HEK293 (cell line): ENCODE measurements at regions not wholly inside any gene's neighbourhood (a gene's known extent, or its start where the extent isn't known, plus 50 kb on each side); places are given as distances from the start of the nearest gene placed in this dataset.

Experiments
- CTCF ChIA-PET: fragments of 350-600 bp; formaldehyde crosslinking; extraction: SDS; loops from one replicate; lab custom pipeline; 2021; ENCODE audit warnings: antibody characterized with exemption; lab: Yijun Ruan, JAX
- POLR2A ChIA-PET: fragments of 300-600 bp; formaldehyde crosslinking; extraction: SDS; loops from one replicate; lab custom pipeline; 2020; ENCODE audit warnings: antibody characterized with exemption, inconsistent platforms; lab: Yijun Ruan, JAX
- H3K27ac ChIP-seq: fragments of 200-500 bp; sonication (Bioruptor generic); 2 replicates; pipeline ENCODE4 v1.5.1; 2014; ENCODE audit warnings: low read depth, low read length, control low read depth, inconsistent platforms; ENCODE audit errors: extremely low read depth
- H3K36me3 ChIP-seq, 2 experiments: fragments of 200-500 bp in 1 of 2; sonication (Bioruptor generic) in 1 of 2; 1 replicate in 1 of 2; 2 replicates in 1 of 2; pipeline ENCODE4 v1.5.1; 2014 to 2017; ENCODE audit warnings: inconsistent platforms in 2 of 2, low read length in 2 of 2; ENCODE audit not compliant: control insufficient read depth in 2 of 2, insufficient read depth in 1 of 2
- H3K4me1 ChIP-seq: fragments of 200-500 bp; sonication (Bioruptor generic); 2 replicates; pipeline ENCODE4 v1.5.1; 2014; ENCODE audit warnings: mild to moderate bottlenecking, low read length, inconsistent platforms; ENCODE audit not compliant: control insufficient read depth, insufficient read depth
- H3K4me3 ChIP-seq: 2 replicates; pipeline ENCODE4 v1.5.1; 2011; ENCODE audit warnings: low read depth, mild to moderate bottlenecking, control low read depth, low read length, moderate library complexity
- H3K9me3 ChIP-seq: fragments of 200-500 bp; sonication (Bioruptor generic); 2 replicates; pipeline ENCODE4 v1.5.1; 2014; ENCODE audit warnings: low read depth, low read length, inconsistent platforms; ENCODE audit not compliant: control insufficient read depth, insufficient read depth
- REPIN1 ChIP-seq: fragments of 450-650 bp; formaldehyde crosslinking; IDR thresholded peaks from 2 replicates; pipeline ENCODE4 v1.5.1; 2017; ENCODE audit warnings: missing biosample characterization, missing genetic modification characterization, low read depth
- SCRT2 ChIP-seq: fragments of 450-650 bp; formaldehyde crosslinking; IDR thresholded peaks from 2 replicates; pipeline ENCODE4 v1.5.1; 2016; ENCODE audit warnings: missing biosample characterization, missing genetic modification characterization
- SP7 ChIP-seq: fragments of 450-650 bp; formaldehyde crosslinking; IDR thresholded peaks from 2 replicates; pipeline ENCODE4 v1.5.1; 2016; ENCODE audit warnings: missing biosample characterization, missing genetic modification characterization
- TRIM28 ChIP-seq: IDR thresholded peaks from 2 replicates; pipeline ENCODE4 v1.6.1; 2011; ENCODE audit warnings: low read length, control low read depth, borderline replicate concordance
- ZNF114 ChIP-seq: fragments of 450-650 bp; formaldehyde crosslinking; IDR thresholded peaks from 2 replicates; pipeline ENCODE4 v1.5.0; 2017; ENCODE audit warnings: missing biosample characterization, missing genetic modification characterization
- ZNF155 ChIP-seq: fragments of 450-650 bp; formaldehyde crosslinking; IDR thresholded peaks from 2 replicates; pipeline ENCODE4 v1.5.1; 2016; ENCODE audit warnings: missing biosample characterization, missing genetic modification characterization
- ZNF366 ChIP-seq: fragments of 450-650 bp; formaldehyde crosslinking; conservative IDR thresholded peaks from 2 replicates; pipeline ENCODE4 v1.5.1; 2016; ENCODE audit warnings: missing biosample characterization, missing genetic modification characterization
- ZNF549 ChIP-seq: fragments of 450-650 bp; IDR thresholded peaks from 2 replicates; pipeline ENCODE4 v1.5.1; 2018; ENCODE audit warnings: missing biosample characterization, missing genetic modification characterization, mild to moderate bottlenecking, inconsistent platforms, moderate library complexity
- ZNF629 ChIP-seq: fragments of 450-650 bp; formaldehyde crosslinking; IDR thresholded peaks from 2 replicates; pipeline ENCODE4 v1.5.1; 2017; ENCODE audit warnings: missing biosample characterization, missing genetic modification characterization
- ZSCAN16 ChIP-seq: fragments of 450-650 bp; formaldehyde crosslinking; IDR thresholded peaks from 2 replicates; pipeline ENCODE4 v1.5.1; 2016; ENCODE audit warnings: missing biosample characterization, missing genetic modification characterization
- ZXDB ChIP-seq: fragments of 450-650 bp; formaldehyde crosslinking; IDR thresholded peaks from 2 replicates; pipeline ENCODE4 v1.5.1; 2016; ENCODE audit warnings: missing biosample characterization, missing genetic modification characterization
- TF ChIP-seq, protein P1 (sequence below): fragments of 450-650 bp; formaldehyde crosslinking; IDR thresholded peaks from 2 replicates; pipeline ENCODE4 v1.5.1; 2017; ENCODE audit warnings: missing biosample characterization, missing genetic modification characterization
- TF ChIP-seq, protein P2 (sequence below): fragments of 450-650 bp; formaldehyde crosslinking; IDR thresholded peaks from 2 replicates; pipeline ENCODE4 v1.5.1; 2016; ENCODE audit warnings: missing biosample characterization, missing genetic modification characterization
- TF ChIP-seq, protein P3 (sequence below): fragments of 450-650 bp; formaldehyde crosslinking; IDR thresholded peaks from 2 replicates; pipeline ENCODE4 v1.5.1; 2016; ENCODE audit warnings: missing biosample characterization, missing genetic modification characterization
- TF ChIP-seq, protein P4 (sequence below): fragments of 450-650 bp; formaldehyde crosslinking; IDR thresholded peaks from 2 replicates; pipeline ENCODE4 v1.5.1; 2016; ENCODE audit warnings: missing biosample characterization, missing genetic modification characterization
- TF ChIP-seq, protein P5 (sequence below): fragments of 450-650 bp; formaldehyde crosslinking; IDR thresholded peaks from 2 replicates; pipeline ENCODE4 v1.5.1; 2016; ENCODE audit warnings: missing biosample characterization, missing genetic modification characterization, borderline replicate concordance

DNA sequence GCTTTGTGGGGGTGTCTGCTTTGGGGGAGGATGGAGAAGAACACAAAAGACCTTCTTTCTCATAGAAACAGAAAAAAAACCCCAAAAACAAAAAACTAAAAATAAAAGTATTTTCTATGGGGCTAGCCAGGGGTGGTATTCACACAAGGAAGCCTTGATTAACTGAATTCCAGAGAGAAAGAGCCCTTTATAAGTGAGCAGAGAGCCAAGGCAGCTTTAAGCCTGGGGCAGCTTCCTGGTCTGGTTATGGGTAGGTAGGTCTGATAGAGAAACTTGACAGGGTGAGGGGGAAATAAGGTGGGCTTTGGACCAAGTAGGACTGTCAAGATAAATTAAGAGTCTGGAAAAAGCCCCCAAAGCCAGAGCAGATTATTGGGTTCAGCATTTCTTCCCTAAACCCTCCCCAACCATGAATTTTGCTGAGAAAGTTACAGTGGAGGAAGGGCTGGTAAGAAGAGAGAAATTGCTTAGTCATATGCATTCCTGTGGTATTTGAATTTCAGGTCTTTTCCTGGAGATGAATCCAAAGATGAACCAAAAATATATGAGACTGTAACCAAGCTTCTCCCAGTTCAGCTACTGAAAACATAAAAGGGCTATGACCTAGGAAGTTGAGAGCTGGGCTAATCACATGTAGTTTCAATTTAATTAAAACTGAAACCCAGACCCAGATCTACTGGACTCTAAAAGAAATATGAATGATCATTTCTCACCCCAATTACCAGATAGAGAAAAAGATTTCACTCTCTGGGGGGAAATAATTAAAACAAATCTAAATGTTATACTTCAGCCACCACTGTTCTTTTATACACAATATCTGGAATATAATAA lies 144.8 kb downstream of the TBC1D30 start:
- POLR2A ChIA-PET, result no interaction called here
- H3K36me3 ChIP-seq, result no peaks in the 10 kb centered on the region
- CTCF ChIA-PET, result no interaction called here
- no peak overlapping the region for H3K27ac ChIP-seq
- no peaks in the 10 kb centered on the region for H3K9me3 ChIP-seq
- TF ChIP-seq SP7 (tag by site-specific recombination), result no peak
- TF ChIP-seq, protein P1, sequence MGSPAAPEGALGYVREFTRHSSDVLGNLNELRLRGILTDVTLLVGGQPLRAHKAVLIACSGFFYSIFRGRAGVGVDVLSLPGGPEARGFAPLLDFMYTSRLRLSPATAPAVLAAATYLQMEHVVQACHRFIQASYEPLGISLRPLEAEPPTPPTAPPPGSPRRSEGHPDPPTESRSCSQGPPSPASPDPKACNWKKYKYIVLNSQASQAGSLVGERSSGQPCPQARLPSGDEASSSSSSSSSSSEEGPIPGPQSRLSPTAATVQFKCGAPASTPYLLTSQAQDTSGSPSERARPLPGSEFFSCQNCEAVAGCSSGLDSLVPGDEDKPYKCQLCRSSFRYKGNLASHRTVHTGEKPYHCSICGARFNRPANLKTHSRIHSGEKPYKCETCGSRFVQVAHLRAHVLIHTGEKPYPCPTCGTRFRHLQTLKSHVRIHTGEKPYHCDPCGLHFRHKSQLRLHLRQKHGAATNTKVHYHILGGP (tag by site-specific recombination), result no peak
- TF ChIP-seq, all 188 proteins: peak for 0
- H3K4me3 ChIP-seq, result no peak overlapping the region
- no peaks in the 10 kb centered on the region for H3K4me1 ChIP-seq

DNA sequence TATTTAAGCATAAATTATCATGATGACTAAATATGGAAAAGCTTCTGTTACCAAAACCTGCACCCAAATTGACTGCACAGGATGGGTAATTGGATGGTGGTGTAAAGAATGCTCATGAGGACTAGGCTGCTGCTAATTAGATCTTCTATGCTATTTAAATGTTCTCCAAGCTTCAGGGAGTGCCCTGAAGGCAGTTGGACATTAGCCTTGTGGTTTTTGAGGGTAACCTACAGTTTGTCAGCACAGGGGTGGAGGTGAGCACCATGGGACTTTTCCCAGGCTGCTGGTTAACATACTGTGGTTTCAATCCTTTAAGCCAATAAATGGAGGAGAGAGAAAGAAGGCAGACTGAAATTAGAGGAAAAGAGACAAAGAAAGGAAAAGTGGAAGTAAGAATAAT lies 145.0 kb downstream of the WIF1 start:
- Histone ChIP-seq H3K9me3 (no peaks in the 10 kb centered on the region), H3K4me3 (no peak overlapping the region), H3K4me1 (no peaks in the 10 kb centered on the region), H3K36me3 (no peaks in the 10 kb centered on the region), H3K27ac (no peak overlapping the region)
- POLR2A ChIA-PET, result no interaction called here
- TF ChIP-seq, protein P2, sequence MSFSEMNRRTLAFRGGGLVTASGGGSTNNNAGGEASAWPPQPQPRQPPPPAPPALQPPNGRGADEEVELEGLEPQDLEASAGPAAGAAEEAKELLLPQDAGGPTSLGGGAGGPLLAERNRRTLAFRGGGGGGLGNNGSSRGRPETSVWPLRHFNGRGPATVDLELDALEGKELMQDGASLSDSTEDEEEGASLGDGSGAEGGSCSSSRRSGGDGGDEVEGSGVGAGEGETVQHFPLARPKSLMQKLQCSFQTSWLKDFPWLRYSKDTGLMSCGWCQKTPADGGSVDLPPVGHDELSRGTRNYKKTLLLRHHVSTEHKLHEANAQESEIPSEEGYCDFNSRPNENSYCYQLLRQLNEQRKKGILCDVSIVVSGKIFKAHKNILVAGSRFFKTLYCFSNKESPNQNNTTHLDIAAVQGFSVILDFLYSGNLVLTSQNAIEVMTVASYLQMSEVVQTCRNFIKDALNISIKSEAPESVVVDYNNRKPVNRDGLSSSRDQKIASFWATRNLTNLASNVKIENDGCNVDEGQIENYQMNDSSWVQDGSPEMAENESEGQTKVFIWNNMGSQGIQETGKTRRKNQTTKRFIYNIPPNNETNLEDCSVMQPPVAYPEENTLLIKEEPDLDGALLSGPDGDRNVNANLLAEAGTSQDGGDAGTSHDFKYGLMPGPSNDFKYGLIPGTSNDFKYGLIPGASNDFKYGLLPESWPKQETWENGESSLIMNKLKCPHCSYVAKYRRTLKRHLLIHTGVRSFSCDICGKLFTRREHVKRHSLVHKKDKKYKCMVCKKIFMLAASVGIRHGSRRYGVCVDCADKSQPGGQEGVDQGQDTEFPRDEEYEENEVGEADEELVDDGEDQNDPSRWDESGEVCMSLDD (tag by site-specific recombination), result no peak
- TF ChIP-seq REPIN1 (tag by site-specific recombination), result no peak
- no peak for TF ChIP-seq ZSCAN16 (tag by site-specific recombination)
- no peak for TF ChIP-seq ZNF629
- TF ChIP-seq, protein P3, sequence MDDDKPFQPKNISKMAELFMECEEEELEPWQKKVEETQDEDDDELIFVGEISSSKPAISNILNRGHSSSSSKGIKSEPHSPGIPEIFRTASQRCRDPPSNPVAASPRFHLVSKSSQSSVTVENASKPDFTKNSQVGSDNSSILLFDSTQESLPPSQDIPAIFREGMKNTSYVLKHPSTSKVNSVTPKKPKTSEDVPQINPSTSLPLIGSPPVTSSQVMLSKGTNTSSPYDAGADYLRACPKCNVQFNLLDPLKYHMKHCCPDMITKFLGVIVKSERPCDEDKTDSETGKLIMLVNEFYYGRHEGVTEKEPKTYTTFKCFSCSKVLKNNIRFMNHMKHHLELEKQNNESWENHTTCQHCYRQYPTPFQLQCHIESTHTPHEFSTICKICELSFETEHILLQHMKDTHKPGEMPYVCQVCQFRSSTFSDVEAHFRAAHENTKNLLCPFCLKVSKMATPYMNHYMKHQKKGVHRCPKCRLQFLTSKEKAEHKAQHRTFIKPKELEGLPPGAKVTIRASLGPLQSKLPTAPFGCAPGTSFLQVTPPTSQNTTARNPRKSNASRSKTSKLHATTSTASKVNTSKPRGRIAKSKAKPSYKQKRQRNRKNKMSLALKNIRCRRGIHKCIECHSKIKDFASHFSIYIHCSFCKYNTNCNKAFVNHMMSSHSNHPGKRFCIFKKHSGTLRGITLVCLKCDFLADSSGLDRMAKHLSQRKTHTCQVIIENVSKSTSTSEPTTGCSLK (tag by site-specific recombination), result no peak
- no peak for TF ChIP-seq ZNF114 (tag by site-specific recombination)
- CTCF ChIA-PET, result no interaction called here

DNA sequence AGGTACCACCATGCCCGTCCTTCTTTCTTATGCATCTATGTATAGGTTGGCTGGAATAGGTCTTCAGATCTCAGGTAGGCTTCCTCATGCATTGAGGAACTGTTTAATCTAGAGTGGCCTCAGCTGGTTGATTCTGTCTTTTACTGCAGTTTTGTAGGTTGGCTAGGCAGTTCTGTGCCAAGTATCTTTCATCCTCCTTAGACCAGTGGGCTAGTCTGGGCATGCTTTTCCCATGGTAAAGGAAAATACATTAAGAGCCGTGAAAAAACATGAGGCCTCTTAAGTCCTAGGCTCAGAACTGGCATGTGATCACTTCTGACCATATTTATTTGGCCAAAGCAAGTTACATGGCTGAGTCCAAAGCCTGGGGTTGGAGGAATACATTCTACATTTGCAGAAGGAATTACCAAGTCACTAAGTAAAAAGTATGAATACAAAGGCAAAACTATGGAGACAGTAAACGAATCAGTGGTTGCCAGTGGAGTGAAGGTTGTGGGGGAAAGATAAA lies 137.3 kb downstream of the WIF1 start:
- Histone ChIP-seq H3K27ac (no peak overlapping the region), H3K36me3 (no peaks in the 10 kb centered on the region), H3K4me3 (no peak overlapping the region), H3K4me1 (no peaks in the 10 kb centered on the region), H3K9me3 (no peaks in the 10 kb centered on the region)
- POLR2A ChIA-PET, result no interaction called here
- TF ChIP-seq ZXDB, result no peak
- 0 out of 2 replicates have a peak, but pooled peaks have one; percentile 4 for TF ChIP-seq ZNF366
- CTCF ChIA-PET, result no interaction called here

DNA sequence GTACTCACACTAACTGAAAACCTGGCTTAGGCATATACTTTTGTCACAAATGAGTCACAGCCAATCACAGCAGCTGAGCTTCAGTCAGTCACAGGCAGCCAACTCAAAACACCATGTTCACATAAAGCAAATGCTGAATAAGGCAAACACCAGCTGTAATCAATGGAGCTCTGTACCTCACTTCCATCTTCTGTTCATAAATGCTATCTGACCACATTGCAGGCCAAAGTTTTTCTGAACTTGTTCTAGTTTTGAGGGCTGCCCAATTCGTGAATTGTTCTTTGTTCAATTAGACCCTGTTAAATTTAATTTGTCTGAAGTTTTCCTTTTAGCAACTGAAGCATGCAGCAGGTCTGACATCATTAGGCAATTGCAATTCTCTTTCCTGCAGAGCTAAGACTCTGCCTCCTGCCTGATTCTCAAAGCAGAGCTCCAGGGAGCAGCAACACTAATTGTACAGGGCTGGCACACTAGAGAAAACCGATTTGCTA lies 129.9 kb downstream of the WIF1 start:
- CTCF ChIA-PET, result interaction anchor here (0.6 kb wide), 1 partner anchor 658 kb away, joined by 6 read pairs; no protein-coding TSS in a partner anchor
- Histone ChIP-seq H3K4me3 (no peak overlapping the region), H3K4me1 (no peaks in the 10 kb centered on the region), H3K36me3 (no peaks in the 10 kb centered on the region), H3K27ac (no peak overlapping the region), H3K9me3 (no peaks in the 10 kb centered on the region)
- POLR2A ChIA-PET, result no interaction called here
- TF ChIP-seq, protein P4, sequence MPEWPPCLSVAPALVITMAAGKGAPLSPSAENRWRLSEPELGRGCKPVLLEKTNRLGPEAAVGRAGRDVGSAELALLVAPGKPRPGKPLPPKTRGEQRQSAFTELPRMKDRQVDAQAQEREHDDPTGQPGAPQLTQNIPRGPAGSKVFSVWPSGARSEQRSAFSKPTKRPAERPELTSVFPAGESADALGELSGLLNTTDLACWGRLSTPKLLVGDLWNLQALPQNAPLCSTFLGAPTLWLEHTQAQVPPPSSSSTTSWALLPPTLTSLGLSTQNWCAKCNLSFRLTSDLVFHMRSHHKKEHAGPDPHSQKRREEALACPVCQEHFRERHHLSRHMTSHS (tag by site-specific recombination), result no peak
- no peak for TF ChIP-seq SCRT2
- no peak for TF ChIP-seq ZNF155
- TF ChIP-seq ZNF549 (tag by site-specific recombination), result 0 out of 2 replicates have a peak, but pooled peaks have one; percentile 35
- TF ChIP-seq TRIM28, result no peak
- TF ChIP-seq, protein P5, sequence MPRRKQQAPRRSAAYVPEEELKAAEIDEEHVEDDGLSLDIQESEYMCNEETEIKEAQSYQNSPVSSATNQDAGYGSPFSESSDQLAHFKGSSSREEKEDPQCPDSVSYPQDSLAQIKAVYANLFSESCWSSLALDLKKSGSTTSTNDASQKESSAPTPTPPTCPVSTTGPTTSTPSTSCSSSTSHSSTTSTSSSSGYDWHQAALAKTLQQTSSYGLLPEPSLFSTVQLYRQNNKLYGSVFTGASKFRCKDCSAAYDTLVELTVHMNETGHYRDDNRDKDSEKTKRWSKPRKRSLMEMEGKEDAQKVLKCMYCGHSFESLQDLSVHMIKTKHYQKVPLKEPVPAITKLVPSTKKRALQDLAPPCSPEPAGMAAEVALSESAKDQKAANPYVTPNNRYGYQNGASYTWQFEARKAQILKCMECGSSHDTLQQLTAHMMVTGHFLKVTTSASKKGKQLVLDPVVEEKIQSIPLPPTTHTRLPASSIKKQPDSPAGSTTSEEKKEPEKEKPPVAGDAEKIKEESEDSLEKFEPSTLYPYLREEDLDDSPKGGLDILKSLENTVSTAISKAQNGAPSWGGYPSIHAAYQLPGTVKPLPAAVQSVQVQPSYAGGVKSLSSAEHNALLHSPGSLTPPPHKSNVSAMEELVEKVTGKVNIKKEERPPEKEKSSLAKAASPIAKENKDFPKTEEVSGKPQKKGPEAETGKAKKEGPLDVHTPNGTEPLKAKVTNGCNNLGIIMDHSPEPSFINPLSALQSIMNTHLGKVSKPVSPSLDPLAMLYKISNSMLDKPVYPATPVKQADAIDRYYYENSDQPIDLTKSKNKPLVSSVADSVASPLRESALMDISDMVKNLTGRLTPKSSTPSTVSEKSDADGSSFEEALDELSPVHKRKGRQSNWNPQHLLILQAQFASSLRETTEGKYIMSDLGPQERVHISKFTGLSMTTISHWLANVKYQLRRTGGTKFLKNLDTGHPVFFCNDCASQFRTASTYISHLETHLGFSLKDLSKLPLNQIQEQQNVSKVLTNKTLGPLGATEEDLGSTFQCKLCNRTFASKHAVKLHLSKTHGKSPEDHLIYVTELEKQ (tag by site-specific recombination), result no peak
